BLaER1 (cell line): ENCODE measurements at regions not wholly inside any gene's neighbourhood (a gene's known extent, or its start where the extent isn't known, plus 50 kb on each side); places are given as distances from the start of the nearest gene placed in this dataset.
"Not testable (repeated sequence)": the region's sequence is repeated elsewhere in the genome, so short reads cannot be mapped to it uniquely, and the experiment has no call there.

Experiments used
- H3K27ac ChIP-seq: shearing (Covaris generic); formaldehyde crosslinking; 2 replicates; pipeline ENCODE4 v1.8.1; 2022
- H3K27me3 ChIP-seq: shearing (Covaris generic); formaldehyde crosslinking; 2 replicates; pipeline ENCODE4 v1.8.1; 2022
- H3K36me3 ChIP-seq: shearing (Covaris generic); formaldehyde crosslinking; 2 replicates; pipeline ENCODE4 v1.8.1; 2022
- H3K4me1 ChIP-seq: shearing (Covaris generic); formaldehyde crosslinking; 2 replicates; pipeline ENCODE4 v1.8.1; 2022
- H3K4me2 ChIP-seq: shearing (Covaris generic); formaldehyde crosslinking; 2 replicates; pipeline ENCODE4 v1.8.1; 2022
- H3K4me3 ChIP-seq: shearing (Covaris generic); formaldehyde crosslinking; 2 replicates; pipeline ENCODE4 v1.8.1; 2022
- H3K9ac ChIP-seq: shearing (Covaris generic); formaldehyde crosslinking; 2 replicates; pipeline ENCODE4 v1.8.1; 2022
- H3K9me3 ChIP-seq: shearing (Covaris generic); formaldehyde crosslinking; 2 replicates; pipeline ENCODE4 v1.8.1; 2022
- H4K20me1 ChIP-seq: shearing (Covaris generic); formaldehyde crosslinking; 2 replicates; pipeline ENCODE4 v1.8.1; 2022
- Cebpa-rat ChIP-seq: shearing (Covaris generic); IDR thresholded peaks from 2 replicates; pipeline ENCODE4 v1.8.1; 2022

GRCh38 chr11:80733790-80734189 lies 1293.0 kb upstream of the TENM4 start:
- H3K9me3 ChIP-seq, result no peaks in the 10 kb centered on the region
- H3K9ac ChIP-seq, result no peak overlapping the region
- H4K20me1 ChIP-seq, result no peaks in the 10 kb centered on the region
- no peak overlapping the region for H3K4me3 ChIP-seq
- no peaks in the 10 kb centered on the region for H3K4me1 ChIP-seq
- TF ChIP-seq Cebpa-rat, result no peak
- H3K36me3 ChIP-seq, result no peaks in the 10 kb centered on the region
- H3K4me2 ChIP-seq, result no peak overlapping the region
- no peak overlapping the region for H3K27ac ChIP-seq
- H3K27me3 ChIP-seq, result no peaks in the 10 kb centered on the region

GRCh38 chr11:80733361-80733760 lies 1292.5 kb upstream of the TENM4 start:
- no peak overlapping the region for H3K4me3 ChIP-seq
- H3K36me3 ChIP-seq, result no peaks in the 10 kb centered on the region
- H3K9me3 ChIP-seq, result no peaks in the 10 kb centered on the region
- H3K27ac ChIP-seq, result no peak overlapping the region
- no peaks in the 10 kb centered on the region for H4K20me1 ChIP-seq
- no peak overlapping the region for H3K4me2 ChIP-seq
- no peaks in the 10 kb centered on the region for H3K4me1 ChIP-seq
- no peak for TF ChIP-seq Cebpa-rat
- H3K9ac ChIP-seq, result no peak overlapping the region
- no peaks in the 10 kb centered on the region for H3K27me3 ChIP-seq

GRCh38 chr11:80727315-80727714 lies 1286.5 kb upstream of the TENM4 start:
- Histone ChIP-seq H3K9ac (no peak overlapping the region), H3K4me2 (no peak overlapping the region), H3K4me1 (no peaks in the 10 kb centered on the region), H3K27ac (no peak overlapping the region), H3K36me3 (no peaks in the 10 kb centered on the region), H3K4me3 (no peak overlapping the region), H3K9me3 (no peaks in the 10 kb centered on the region), H3K27me3 (no peaks in the 10 kb centered on the region), H4K20me1 (no peaks in the 10 kb centered on the region)
- TF ChIP-seq Cebpa-rat, result no peak

GRCh38 chr11:80726236-80726635 lies 1285.4 kb upstream of the TENM4 start:
- no peak overlapping the region for H3K4me3 ChIP-seq
- H3K9me3 ChIP-seq, result no peaks in the 10 kb centered on the region
- no peaks in the 10 kb centered on the region for H3K4me1 ChIP-seq
- no peaks in the 10 kb centered on the region for H3K27me3 ChIP-seq
- H3K36me3 ChIP-seq, result no peaks in the 10 kb centered on the region
- no peak overlapping the region for H3K27ac ChIP-seq
- no peak for TF ChIP-seq Cebpa-rat
- H4K20me1 ChIP-seq, result no peaks in the 10 kb centered on the region
- no peak overlapping the region for H3K9ac ChIP-seq
- no peak overlapping the region for H3K4me2 ChIP-seq

GRCh38 chr11:80724366-80724765 lies 1283.5 kb upstream of the TENM4 start:
- Histone ChIP-seq H3K4me1 (no peaks in the 10 kb centered on the region; the same call in 1 of the 2 replicates), H3K27ac (no peak overlapping the region), H3K4me3 (no peak overlapping the region), H3K9ac (no peak overlapping the region), H4K20me1 (no peaks in the 10 kb centered on the region), H3K36me3 (no peaks in the 10 kb centered on the region), H3K9me3 (no peaks in the 10 kb centered on the region), H3K4me2 (no peak overlapping the region), H3K27me3 (no peaks in the 10 kb centered on the region)
- no peak for TF ChIP-seq Cebpa-rat

GRCh38 chr11:80722629-80723028 lies 1281.8 kb upstream of the TENM4 start:
- Histone ChIP-seq H3K27me3 (no peaks in the 10 kb centered on the region), H3K36me3 (no peaks in the 10 kb centered on the region), H3K9me3 (no peaks in the 10 kb centered on the region), H3K4me2 (no peak overlapping the region), H3K27ac (no peak overlapping the region), H3K4me3 (no peak overlapping the region), H4K20me1 (no peaks in the 10 kb centered on the region), H3K4me1 (no peaks in the 10 kb centered on the region; the same call in 1 of the 2 replicates), H3K9ac (no peak overlapping the region)
- no peak for TF ChIP-seq Cebpa-rat

GRCh38 chr11:80720295-80720694 lies 1279.5 kb upstream of the TENM4 start:
- Histone ChIP-seq H3K27me3 (no peaks in the 10 kb centered on the region), H3K36me3 (no peaks in the 10 kb centered on the region)
- TF ChIP-seq Cebpa-rat, result no peak

GRCh38 chr11:80719292-80719646 lies 1278.4 kb upstream of the TENM4 start:
- Histone ChIP-seq H3K9me3 (no peaks in the 10 kb centered on the region), H3K4me1 (no peaks in the 10 kb centered on the region; the same call in 1 of the 2 replicates), H3K4me3 (no peak overlapping the region), H4K20me1 (no peaks in the 10 kb centered on the region), H3K27me3 (no peaks in the 10 kb centered on the region), H3K9ac (no peak overlapping the region), H3K27ac (no peak overlapping the region), H3K36me3 (no peaks in the 10 kb centered on the region), H3K4me2 (no peak overlapping the region)
- TF ChIP-seq Cebpa-rat, result no peak

More at GRCh38 chr11:80720295-80720694, 1279.5 kb upstream of the TENM4 start:
- no peak overlapping the region for H3K4me3 ChIP-seq
- H3K4me1 ChIP-seq, result no peaks in the 10 kb centered on the region; the same call in 1 of the 2 replicates
- H3K9me3 ChIP-seq, result no peaks in the 10 kb centered on the region
- no peak overlapping the region for H3K4me2 ChIP-seq
- H4K20me1 ChIP-seq, result no peaks in the 10 kb centered on the region
- no peak overlapping the region for H3K9ac ChIP-seq
- H3K27ac ChIP-seq, result no peak overlapping the region

- H3K9me3 ChIP-seq, result no peaks in the 10 kb centered on the region
These were observed 1277.9 kb upstream of the TENM4 start for GRCh38 chr11:80718611-80719291.

GRCh38 chr11:80702264-80702663 lies 1261.4 kb upstream of the TENM4 start:
- Histone ChIP-seq H3K27me3 (no peaks in the 10 kb centered on the region), H3K9ac (no peak overlapping the region), H3K9me3 (no peaks in the 10 kb centered on the region; the same call in 1 of the 2 replicates), H4K20me1 (no peaks in the 10 kb centered on the region), H3K4me2 (no peak overlapping the region), H3K4me1 (no peaks in the 10 kb centered on the region), H3K36me3 (no peaks in the 10 kb centered on the region), H3K4me3 (no peak overlapping the region), H3K27ac (no peak overlapping the region)
- no peak for TF ChIP-seq Cebpa-rat

More at GRCh38 chr11:80718611-80719291, 1277.9 kb upstream of the TENM4 start:
- Histone ChIP-seq H3K27ac (no peak overlapping the region), H3K4me2 (no peak overlapping the region), H3K4me1 (no peaks in the 10 kb centered on the region; the same call in 1 of the 2 replicates), H3K4me3 (no peak overlapping the region), H3K36me3 (no peaks in the 10 kb centered on the region), H3K27me3 (no peaks in the 10 kb centered on the region), H3K9ac (no peak overlapping the region), H4K20me1 (no peaks in the 10 kb centered on the region)
- no peak for TF ChIP-seq Cebpa-rat

- no peaks in the 10 kb centered on the region for H3K4me1 ChIP-seq
- H3K27ac ChIP-seq, result no peak overlapping the region
- no peak overlapping the region for H3K4me3 ChIP-seq
- H3K4me2 ChIP-seq, result no peak overlapping the region
- H3K36me3 ChIP-seq, result no peaks in the 10 kb centered on the region
- no peaks in the 10 kb centered on the region for H3K27me3 ChIP-seq
- H3K9ac ChIP-seq, result no peak overlapping the region
- TF ChIP-seq Cebpa-rat, result no peak
- H4K20me1 ChIP-seq, result no peaks in the 10 kb centered on the region
- H3K9me3 ChIP-seq, result no peaks in the 10 kb centered on the region
These were observed 1259.6 kb upstream of the TENM4 start for GRCh38 chr11:80700386-80700785.

GRCh38 chr11:80699406-80700177 lies 1258.8 kb upstream of the TENM4 start:
- H4K20me1 ChIP-seq, H3K4me1 ChIP-seq, H3K27ac ChIP-seq, H3K27me3 ChIP-seq, H3K4me3 ChIP-seq, H3K36me3 ChIP-seq, H3K4me2 ChIP-seq, H3K9ac ChIP-seq, H3K9me3 ChIP-seq: not testable (repeated sequence)
